Mucosa of gallbladder (tissue), 1 donor: ENCODE measurements at regions not wholly inside any gene's neighbourhood (a gene's known extent, or its start where the extent isn't known, plus 50 kb on each side); places are given as distances from the start of the nearest gene placed in this dataset.

Experiments used
- DNase-seq: peaks from one replicate; pipeline ENCODE4 v3.0.0-alpha.2; 2020; ENCODE audit warnings: low spot score
- donor health status: DM: no; HTN: no; CAD: no.

DNA sequence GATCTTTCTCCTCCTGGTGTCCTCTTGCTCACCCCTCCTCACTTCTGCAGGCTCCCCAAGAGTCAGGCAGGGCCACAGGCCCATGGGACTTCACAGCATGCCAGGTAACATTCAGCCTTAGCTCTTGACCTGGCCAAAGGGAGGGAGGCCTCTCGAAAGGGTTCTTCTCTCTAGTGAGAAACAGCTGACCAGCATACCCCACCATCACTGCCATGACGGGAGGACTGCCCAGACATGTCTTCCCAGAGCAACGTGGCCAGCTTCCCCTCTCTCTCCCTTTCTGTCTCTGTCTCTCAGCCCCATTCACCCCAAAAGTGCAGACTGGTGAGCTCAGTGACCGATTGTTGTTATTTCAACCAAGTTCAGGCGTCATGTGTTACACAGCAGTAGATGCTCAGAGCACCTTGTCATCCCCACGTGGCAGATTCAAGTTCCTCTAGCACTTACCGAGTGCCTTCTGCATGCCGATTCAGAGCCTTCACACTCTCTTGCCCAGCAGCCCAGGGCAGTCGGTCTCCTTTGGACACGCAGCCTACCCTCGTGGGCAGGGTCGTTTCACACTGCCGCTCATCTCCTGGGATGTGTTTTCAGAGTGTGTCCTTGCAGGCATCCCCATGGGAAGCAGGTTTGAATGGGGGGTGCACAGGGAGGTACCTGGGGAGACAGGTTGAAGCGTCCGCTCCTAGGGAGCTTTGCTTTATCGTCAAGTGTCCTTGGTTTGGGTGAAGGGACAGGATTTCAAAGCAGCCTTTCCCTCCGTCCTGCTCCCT lies 259.9 kb downstream of the NDUFA10 start:
- DNase-seq, result no peak

DNA sequence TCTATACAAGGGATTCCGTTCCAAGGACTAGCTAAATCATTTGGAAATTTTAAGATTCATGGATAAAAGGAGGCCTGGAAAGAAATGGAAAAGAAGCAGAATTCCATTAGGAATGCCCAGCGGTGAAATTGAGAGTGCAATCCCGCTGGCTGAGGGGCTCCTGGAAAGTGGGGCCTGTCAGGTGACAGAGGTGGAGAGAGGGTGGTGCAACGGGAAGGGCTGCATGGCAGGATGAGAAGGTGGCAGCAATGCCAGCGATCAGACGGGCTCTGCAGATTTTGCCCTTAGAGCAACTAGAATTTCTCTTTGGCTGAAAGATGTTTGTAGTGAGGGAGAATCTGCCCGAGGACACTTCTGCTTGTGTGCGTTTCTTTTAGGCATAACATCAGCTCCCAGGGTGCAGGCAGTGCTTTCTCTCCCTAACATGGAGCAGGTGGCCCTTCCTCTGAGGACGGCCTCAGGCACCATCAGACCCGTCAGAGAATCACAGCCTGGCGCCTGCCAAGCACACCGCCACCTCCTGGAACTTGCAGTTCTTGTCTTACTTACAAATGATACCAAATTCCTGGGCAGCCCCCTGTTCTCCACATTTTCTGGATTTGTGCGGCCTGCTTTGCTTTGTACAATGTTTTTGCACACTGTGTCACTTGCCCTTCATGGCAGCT lies 261.6 kb downstream of the NDUFA10 start:
- no peak for DNase-seq

DNA sequence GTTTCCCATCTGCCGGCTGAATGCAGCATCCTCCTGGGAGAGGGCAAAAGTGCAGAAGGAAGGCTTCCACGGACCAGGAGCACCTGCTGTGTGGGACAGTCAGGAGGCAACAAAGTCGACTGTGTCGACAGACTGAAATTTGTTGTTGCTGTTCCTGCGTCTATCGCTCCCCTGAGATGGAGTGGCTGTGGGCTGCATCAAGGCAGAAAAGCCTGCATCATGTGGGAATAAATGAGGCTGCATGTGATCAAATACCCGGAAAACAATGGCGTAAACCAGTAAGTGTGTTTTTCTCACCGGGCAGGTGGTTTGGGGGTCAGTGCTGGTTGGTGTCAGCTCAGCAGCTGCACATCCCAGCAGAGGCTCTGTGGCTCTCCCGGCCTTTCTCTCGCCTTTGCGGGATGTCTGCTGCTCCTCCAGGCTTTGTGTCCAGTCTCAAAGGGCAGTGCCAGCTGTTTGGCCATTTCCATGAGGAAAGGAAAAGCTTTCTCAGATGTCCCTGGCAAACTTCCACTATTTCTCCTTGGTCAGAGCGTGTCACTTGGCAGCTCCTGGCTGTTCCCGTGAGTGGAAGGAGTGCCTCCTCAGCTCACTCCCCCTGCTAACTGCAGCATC lies 262.4 kb downstream of the NDUFA10 start:
- peak; percentile 19 for DNase-seq

DNA sequence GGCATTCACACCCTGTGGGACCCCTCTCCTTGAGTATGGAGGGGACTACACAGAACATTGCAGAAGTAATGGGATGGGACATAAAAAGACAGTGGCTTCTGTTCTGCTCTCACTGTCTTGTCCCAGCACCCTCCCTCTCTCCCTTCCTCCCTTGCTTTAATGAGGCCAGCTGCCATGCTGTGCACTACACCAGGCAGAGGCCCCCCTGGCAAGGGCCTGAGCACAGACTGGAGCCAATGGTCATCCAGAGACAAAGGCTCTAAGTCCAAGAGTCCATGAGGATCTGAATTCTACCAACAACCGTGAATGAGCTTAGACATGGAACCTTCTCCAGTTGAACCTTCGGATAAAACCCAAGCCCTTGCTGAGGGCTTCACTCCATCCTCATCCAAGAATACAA lies 263.0 kb downstream of the NDUFA10 start:
- no peak for DNase-seq

DNA sequence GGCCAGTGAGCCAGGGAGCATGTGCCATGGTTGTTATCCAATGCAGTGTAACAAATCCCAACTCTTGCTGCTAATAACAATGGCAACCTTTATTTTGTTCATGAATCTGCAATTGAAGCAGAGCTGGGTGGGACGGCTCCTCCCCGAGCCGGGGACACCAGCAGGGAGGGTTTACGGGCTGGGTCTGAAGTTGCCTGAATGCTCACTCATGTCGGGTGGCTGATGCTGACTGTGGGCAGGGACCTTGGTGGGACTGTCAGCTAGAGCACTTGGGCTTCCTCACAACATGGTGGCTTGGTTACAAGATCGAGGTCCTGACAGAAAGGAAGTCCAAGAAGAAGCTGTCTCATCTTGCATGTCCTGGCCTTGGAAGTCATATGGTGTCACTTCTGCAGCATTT lies 264.5 kb downstream of the NDUFA10 start:
- no peak for DNase-seq

DNA sequence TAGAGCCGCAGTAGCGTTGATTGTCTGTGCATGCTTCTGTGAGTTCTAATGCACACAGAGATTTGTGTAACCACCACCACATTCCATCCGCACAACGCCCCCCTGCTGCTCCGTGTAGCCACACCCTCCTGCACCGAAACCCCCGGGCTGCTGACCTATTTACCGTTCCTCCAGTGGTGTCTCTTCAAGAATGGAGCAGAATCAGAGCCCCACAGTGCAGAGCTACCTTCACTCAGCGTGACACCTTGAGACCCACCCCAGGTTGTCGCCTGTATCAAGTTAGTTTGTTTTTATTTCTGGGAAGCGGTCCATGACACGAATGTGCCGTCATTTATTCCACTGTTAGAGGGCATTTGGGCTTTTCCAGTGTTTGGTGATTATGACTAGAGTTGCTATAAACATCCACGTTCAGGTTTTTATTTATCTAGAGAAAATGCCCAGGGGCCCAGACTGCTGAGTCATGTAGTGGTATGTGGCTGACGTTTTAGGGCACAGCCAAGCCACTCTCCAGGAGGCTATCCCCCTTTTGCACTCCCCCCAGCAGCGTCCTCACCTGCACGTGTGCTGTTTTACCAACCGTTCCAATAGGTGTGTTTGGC lies 266.8 kb downstream of the NDUFA10 start:
- DNase-seq, result no peak

DNA sequence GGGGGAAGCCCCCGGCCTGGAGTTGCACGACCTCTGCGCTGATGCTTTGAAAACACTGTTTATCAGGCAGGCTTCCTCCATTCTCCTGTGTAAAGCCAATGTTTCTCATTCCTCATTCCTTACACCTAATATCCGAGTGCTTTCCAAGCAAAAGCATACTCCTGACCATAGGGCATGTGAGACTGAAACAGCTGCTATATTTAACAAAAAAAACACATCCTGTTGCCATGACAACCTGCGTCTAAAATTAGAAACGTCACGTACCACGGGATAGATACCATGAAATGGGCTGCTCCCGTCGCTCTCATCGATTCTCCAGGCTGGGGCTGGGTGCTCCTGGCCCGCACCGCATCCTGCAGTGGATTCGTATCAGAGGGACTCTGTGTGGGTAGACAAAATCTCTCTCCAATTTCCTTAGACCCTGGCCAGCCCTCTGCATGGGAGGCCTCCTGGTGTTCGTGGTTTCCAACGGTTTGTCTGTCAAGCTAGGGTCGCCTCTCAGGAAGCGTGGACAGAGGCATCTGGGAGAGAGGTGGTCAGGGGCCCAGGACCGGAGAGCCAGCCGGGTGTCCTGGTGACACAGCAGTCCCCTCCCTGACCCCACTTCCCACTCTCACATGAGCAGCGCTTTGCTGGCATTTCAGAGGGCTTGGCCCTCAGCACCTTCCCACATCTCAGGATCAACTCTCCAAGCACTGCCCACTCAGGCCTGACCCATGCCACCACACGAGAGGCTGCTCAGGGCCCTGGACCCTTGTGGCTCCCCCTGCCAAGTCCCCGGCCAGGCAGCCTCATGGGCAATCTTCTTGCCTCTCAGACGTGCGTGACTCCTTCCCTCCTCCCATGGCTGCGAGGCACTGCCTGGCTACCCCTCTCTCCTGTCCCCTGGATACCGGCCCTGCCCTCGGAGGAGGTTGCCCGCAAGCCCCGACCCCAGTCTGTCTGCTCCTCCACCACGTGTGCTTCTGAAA lies 268.1 kb downstream of the NDUFA10 start:
- DNase-seq, result no peak

DNA sequence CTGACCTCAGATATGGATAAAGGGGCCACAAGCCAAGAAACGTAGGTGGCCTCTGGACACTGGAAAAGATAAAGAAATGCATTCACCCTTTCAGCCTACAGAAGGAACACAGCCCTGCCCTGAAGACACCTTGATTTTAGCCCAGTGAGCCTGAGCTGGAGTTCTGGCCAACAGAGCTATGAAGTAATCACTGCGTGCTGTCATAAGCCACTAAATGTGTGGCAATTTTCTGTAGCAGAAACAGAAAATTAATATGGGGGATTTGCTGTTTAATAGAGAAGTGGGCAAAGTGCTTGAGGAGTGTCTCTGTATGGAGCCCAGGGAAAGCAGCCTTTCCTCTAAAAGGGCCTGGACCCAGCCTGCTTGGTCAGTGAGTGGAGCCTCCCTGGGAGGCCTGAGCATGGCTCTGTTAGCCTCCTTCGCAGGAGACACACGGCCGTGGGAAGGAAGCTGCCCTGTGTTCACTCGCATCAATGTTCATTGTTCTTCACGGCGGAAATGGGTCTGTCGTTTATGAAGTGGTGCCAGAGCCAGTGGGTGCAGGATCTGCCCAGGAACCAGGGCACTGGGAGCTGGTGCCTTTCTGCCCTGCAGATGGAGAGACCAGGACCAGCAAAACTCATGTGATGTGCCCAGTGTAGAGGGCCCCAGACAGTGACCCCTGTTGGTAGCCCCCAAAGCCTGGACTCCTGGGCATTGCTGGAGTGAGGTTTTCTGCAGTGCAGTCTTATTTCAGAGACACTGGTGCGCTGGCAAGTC lies 268.9 kb downstream of the NDUFA10 start:
- no peak for DNase-seq

DNA sequence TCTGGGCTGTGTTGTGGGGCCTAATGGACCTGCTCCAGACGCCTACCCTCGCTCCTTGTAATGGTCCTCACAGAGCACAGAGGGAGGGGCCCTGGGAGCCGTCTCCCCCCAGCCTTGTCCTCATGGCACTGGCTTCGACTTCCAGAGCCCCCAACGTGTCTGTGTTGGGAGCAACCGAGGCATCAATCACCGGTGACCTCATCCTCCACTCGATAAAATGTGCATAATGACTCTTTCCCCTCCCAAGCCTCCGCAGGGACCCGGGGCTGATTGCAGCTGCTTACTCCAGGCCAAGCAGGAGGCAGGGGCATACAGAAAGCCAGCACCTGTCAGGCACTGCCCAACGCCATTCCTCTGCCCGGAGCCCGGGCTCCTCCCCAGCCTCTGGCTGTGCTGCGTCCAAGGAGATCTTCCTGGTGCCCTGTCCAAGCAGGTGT lies 271.7 kb downstream of the NDUFA10 start:
- no peak for DNase-seq

DNA sequence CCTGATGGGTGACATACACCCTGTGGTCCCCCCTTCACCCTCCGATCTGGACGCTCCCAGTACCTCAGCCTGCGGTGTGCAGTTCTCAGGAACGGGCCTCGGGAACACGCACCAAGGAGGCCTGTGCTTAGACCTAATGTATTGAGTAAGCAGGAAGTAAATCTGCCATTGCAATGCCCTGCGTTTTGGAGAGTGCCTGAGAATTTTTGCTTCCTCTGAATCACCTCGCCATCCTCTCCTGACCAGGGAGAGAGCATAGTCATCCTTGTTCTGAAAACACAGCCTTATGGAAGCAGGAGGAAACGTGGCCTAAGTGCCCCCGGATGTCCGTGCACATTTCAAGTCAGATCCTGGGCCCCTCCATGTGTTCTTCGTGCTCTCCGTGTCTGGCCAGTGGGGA lies 272.2 kb downstream of the NDUFA10 start:
- DNase-seq, result no peak

DNA sequence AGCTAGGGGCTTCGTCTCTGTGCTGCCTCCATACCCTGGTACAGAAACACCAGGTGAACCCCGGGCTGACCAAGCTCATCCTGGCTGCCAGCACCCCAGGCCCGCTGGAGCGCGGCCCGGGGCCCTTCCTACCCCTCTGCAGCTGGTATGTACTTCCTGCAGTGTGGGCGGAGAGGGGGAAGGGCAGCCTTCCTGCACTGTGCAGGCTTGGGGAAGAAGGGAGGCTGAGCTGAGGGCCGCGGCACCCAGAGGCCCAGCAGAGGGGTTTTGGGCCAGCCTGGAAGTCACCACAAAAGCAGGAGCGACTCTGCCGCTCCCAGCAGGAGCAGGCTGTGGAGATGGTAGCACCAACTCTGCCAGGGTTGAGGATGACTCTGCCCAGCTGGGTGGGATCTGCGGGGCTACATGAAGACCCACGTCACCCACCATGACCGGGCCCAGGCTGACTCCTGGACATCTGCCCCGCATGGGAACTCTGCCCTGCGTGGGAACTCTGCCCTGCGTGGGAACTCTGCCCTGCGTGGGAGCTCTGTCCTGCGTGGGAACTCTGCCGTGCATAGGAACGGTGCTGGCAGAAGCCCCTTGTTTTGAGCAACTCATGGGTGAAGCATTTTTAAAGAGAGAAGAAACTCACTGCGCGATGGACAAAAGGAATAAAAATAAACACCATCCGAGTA lies 273.3 kb downstream of the NDUFA10 start:
- DNase-seq, result peak; percentile 24

DNA sequence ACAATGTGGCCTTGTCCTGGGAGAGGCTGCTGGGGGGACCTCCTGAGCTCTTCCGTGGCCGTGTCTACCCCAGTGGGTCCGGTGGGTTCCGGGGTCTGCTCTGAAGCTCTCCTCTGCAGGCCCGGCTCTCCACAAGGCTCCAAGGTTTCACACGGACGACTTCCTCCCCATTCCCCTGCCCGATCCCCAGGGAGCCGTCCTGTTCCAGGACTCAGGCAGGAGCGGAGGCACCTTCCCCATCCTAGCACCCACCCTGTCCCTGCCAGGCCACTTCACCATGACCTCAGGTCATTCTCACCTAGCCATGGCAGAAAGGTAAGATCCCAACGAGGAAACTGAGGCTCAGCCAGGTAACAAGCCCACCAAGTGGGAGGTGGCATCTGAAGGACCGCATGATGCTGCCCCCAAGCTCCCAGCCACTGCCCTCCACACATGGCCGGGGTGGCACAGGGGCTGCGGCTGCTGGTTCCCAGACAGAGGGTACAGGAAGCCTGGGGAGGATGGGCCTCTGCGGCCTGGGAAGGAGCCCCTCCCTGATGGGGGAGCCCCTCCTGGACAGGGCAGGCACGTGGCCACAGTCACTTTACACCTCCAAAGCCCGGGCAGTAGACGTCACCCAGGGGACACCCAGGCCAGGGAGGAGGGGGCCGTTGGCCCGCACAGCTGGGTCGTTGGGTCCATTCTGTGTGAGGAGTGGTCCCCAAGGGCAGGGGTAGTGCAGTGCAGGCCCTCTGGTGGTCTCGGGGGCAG lies 274.0 kb downstream of the NDUFA10 start:
- DNase-seq, result no peak

DNA sequence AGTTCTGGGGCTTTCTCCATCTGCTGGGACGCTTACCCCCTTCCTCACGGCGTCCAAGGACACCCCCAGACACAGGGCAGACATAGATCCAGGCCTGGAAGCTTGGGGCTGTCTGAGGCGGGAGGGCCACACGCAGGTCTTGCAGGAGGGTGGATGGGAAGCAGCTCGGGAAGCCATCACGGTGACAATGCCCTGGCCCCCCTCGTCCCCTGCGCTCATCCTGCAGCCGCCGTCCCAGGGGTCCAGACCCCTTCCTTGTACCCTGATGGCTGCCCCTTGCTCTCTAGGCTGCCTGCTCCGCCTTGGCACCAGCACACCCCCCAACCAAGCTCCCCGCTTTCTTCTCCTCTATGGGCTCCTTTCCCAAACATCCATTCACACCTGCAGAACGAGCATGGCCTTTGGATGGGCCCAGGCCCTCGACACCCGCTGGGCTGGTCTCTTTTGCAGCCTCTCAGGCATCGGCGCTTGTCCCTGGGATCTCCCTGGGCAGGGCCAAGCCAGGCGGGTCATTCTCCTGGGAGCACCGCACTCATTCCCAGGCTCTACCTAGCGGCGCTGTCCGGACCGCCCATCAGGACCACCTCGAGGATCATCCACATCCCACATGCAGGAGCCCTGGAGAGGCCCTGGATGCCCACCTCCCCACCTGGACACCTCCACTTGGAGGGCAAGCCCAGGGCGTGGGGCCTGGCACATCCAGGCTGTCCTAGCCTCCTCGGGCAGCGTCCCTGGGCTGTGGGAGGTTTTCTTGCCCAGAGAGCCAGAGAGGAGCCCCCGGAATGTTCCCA lies 274.9 kb downstream of the NDUFA10 start:
- DNase-seq, result no peak

DNA sequence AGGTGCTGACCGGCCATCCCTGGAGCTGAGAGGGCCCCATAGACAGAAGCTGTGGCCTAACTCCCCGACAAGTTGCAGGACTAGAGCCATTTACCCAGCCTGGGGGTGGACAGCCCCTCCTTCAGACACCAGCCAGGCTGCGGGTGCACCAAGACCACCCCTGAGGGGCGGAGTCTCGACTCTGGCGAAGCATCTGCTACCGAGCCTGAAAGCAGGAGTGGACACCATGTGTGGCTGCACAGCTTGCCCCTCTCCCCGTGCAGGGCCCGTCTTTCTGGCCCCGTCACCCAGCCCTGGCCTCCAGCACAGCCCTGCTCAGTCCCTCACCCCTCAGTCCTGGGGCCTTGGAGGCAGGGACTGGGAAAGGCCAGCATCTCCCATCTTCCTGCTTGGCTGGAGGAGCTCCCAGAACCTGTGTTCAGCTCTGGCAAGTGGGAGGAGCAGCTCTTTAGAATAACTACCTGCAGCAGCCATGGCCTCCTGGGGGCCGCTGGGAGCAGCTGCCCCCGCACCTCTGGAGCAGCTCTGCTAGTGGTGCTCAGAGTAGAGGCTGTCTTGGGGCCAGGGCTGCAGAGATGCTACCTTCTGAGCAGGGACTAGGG lies 275.8 kb downstream of the NDUFA10 start:
- no peak for DNase-seq

DNA sequence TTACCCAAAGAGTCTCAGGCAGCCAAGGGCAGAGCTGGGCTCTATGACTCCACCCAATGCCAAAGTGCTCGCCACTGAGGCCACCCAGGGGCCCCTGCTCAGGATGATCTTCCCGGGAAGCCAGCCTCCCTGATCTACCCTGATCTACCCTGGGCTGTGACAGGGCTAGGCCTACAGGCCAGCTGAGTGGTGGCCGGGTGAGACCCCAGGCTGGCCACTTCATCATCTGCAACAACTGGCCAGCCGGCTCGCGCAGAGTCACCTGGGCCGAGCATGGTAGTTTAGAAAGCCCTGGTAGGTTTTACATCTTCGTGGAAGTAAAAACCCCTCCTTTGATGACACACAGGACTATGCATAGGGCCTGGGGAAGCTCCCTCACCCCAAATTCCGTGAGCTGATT lies 276.3 kb downstream of the NDUFA10 start:
- DNase-seq, result no peak

DNA sequence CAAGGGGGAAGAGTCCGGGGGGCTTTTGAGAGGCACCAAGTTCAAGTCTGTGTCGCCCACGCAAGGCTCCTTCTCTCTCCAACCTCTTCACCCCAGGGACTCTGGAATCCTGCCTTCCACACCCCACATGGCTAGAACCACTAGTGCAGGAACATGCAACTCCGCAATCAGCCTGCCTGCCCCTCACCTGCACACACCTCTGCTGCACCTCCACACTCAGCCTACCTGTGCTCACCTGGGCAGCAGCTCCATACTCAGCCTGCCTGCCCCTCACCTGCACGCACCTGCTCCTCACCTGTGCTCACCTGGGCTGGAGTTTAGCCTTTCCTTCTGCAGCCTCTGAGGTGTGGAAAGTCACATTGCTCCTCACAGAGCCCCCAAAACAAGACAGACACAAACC lies 277.4 kb downstream of the NDUFA10 start:
- DNase-seq, result no peak

DNA sequence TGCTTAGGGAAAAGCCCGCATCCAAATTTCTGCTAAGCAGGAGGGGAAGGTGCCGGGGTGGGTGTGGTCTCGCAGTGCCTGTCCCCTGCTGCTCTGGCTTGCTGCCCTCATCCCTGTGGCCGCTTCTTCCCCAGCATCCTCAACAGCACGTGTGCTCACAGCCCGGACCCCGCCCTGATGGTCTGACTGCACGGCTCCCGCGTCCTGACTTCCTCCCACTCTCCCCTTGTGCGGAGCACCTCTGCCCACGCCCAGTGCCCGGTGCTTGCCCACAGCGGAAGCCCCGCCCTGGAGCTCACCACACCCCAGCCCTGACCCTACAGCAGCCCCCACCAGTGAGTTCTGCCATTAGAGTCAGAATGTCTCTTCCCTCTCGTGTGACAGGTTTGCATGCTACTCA lies 277.9 kb downstream of the NDUFA10 start:
- DNase-seq, result no peak

DNA sequence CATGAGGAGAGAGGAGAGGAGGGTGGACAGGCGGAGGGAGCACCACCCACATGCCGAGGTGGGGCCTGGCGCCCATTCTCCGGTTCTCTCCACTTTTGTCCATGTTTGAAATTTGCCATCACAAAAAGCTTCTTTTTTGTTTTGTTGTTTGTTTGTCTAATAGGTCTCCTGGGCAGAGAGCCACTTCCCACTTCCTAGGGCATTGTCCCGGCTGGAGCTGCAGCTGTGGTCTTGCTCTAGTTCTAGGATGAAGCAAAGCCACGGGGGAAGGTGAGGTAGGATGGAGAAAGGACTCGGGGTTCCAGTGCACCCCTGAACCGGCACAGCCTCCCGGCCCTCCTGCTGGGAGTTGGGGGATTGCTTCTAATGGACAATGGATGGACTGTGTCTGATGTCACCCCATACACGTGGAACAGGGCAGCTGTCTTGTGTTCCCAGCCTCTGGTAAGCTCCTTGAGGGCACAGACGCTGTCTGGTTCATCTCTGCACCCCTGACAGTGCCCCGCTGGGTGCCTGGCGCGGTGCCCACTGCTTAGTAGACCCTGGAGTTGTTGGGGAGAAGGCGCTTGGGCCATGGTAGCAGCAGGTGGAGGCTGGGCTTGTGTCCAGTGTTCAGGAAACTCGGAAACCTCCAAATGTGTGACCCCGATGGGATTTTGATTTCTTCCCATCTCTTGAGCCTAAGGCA lies 278.4 kb downstream of the NDUFA10 start:
- no peak for DNase-seq
